Nephron progenitor cell (in vitro differentiated cells): ENCODE measurements at regions not wholly inside any gene's neighbourhood (a gene's known extent, or its start where the extent isn't known, plus 50 kb on each side); places are given as distances from the start of the nearest gene placed in this dataset.

Experiments used
- DNase-seq: peaks from one replicate; pipeline ENCODE4 v3.0.0; 2021
- H3K27ac Mint-ChIP-seq: 2 replicates; pipeline ENCODE4 v1.8.0; 2021; ENCODE audit warnings: mild to moderate bottlenecking, moderate library complexity, mixed read lengths
- H3K27me3 Mint-ChIP-seq: 2 replicates; pipeline ENCODE4 v1.8.0; 2021; ENCODE audit warnings: mild to moderate bottlenecking, low read depth, mixed read lengths; ENCODE audit not compliant: poor library complexity
- H3K36me3 Mint-ChIP-seq: 2 replicates; pipeline ENCODE4 v1.8.0; 2021; ENCODE audit warnings: low read depth, mixed read lengths
- H3K4me1 Mint-ChIP-seq: 2 replicates; pipeline ENCODE4 v1.8.0; 2021; ENCODE audit warnings: mixed read lengths
- H3K4me3 Mint-ChIP-seq: 2 replicates; pipeline ENCODE4 v1.8.0; 2021; ENCODE audit warnings: mild to moderate bottlenecking, moderate library complexity, mixed read lengths
- H3K9me3 Mint-ChIP-seq: 2 replicates; pipeline ENCODE4 v1.8.0; 2021; ENCODE audit warnings: mild to moderate bottlenecking, moderate library complexity, mixed read lengths
- TF ChIP-seq, protein P1 (sequence below): fragments of 200-600 bp; sonication (generic); IDR thresholded peaks from 2 replicates; pipeline ENCODE4 v1.5.0; 2021; ENCODE audit warnings: antibody characterized with exemption

DNA sequence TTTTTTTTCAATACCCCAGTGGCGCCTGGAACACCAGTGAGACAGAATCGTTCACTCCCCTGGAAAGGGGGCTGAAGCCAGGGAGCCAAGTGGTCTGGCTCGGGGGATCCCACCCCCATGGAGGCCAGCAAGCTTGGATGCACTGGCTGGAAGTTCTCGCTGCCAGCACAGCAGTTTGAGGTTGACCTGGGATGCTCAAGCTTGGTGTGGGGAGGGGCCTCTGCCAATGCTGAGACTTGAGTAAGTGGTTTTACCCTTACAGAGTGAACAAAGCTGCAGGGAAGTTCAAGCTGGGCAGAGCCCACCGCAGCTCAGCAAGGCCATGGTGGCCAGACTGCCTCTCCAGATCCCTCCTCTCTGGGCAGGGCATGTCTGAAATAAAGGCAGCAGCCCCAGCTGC is 276.2 kb upstream of the CNTN6 start:
- Mint-ChIP-seq H3K9me3 (peaks cover 13% of the 10 kb centered on the region), H3K4me3 (no peak overlapping the region), H3K27me3 (no peaks in the 10 kb centered on the region), H3K36me3 (no peaks in the 10 kb centered on the region), H3K27ac (no peak overlapping the region), H3K4me1 (no peaks in the 10 kb centered on the region)
- TF ChIP-seq, protein P1, sequence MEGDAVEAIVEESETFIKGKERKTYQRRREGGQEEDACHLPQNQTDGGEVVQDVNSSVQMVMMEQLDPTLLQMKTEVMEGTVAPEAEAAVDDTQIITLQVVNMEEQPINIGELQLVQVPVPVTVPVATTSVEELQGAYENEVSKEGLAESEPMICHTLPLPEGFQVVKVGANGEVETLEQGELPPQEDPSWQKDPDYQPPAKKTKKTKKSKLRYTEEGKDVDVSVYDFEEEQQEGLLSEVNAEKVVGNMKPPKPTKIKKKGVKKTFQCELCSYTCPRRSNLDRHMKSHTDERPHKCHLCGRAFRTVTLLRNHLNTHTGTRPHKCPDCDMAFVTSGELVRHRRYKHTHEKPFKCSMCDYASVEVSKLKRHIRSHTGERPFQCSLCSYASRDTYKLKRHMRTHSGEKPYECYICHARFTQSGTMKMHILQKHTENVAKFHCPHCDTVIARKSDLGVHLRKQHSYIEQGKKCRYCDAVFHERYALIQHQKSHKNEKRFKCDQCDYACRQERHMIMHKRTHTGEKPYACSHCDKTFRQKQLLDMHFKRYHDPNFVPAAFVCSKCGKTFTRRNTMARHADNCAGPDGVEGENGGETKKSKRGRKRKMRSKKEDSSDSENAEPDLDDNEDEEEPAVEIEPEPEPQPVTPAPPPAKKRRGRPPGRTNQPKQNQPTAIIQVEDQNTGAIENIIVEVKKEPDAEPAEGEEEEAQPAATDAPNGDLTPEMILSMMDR, result no peak
- no peak for DNase-seq

- peaks cover 4% of the 10 kb centered on the region for H3K27me3 Mint-ChIP-seq
- DNase-seq, result no peak
- H3K9me3 Mint-ChIP-seq, result peaks cover 16% of the 10 kb centered on the region
- H3K27ac Mint-ChIP-seq, result no peak overlapping the region
- TF ChIP-seq, protein P1, result no peak
- no peak overlapping the region for H3K4me3 Mint-ChIP-seq
- no peaks in the 10 kb centered on the region for H3K36me3 Mint-ChIP-seq
- no peaks in the 10 kb centered on the region for H3K4me1 Mint-ChIP-seq
Observed at GRCh38 chr3:834679-835078, 258.1 kb upstream of the CNTN6 start.

DNA sequence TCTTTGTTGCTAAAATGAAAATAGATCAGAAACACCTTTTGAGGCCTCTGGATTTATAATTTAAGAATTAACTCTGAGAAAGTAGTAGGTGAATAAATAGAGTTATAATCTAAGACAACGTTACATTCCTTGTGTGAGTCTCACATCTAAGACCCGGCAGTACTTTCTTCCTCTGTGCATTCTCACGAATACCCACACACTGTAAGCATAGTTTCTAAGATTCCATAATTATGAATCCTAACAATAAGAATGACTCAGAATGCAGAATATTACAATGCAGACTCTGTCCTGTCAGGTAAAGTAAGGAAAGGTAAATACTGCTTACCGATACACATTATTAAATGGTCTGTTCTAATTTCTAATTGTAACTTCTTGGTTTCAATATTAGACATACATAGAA is 257.7 kb upstream of the CNTN6 start:
- Mint-ChIP-seq H3K4me1 (no peaks in the 10 kb centered on the region), H3K9me3 (peaks cover 12% of the 10 kb centered on the region), H3K4me3 (no peak overlapping the region), H3K27ac (no peak overlapping the region), H3K27me3 (peaks cover 4% of the 10 kb centered on the region), H3K36me3 (no peaks in the 10 kb centered on the region)
- DNase-seq, result no peak
- TF ChIP-seq, protein P1, result no peak

GRCh38 chr3:839981-840380 is 252.8 kb upstream of the CNTN6 start:
- H3K27ac Mint-ChIP-seq, result no peak overlapping the region
- H3K27me3 Mint-ChIP-seq, result no peaks in the 10 kb centered on the region
- H3K36me3 Mint-ChIP-seq, result no peaks in the 10 kb centered on the region
- H3K4me3 Mint-ChIP-seq, result no peak overlapping the region
- H3K4me1 Mint-ChIP-seq, result no peaks in the 10 kb centered on the region
- TF ChIP-seq, protein P1, result no peak
- no peaks in the 10 kb centered on the region for H3K9me3 Mint-ChIP-seq
- DNase-seq, result no peak

DNA sequence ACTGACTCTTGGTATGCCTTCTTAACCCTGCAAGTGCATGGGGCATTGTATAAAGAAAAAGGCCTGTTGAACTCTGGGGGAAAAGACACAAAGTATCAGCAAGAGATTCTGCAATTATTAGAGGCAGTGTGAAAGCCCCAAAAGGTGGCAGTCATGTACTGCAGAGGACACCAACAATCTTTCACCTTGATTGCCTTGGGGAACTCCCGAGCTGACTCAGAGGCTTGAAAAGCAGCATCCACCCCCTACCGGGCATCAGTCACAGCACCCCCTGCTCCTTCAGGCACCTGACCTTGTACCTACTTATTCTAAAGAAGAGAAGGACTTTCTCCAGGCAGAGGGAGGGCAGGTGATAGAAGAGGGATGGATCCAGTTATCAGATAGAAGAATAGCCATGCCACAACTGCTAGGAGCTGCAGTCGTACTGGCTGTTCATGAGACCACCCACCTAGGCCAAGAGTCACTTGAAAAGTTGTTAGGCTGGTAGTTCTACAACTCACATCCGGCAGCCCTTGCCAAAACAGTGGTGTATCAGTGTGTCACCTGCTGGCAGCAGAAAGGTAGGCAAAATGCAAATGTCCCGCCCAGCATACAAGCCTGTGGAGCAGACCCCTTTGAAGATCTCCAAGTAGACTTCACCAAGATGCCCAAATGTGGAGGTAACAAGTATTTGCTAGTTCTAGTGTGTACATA is 241.6 kb upstream of the CNTN6 start:
- Mint-ChIP-seq H3K9me3 (peaks cover 11% of the 10 kb centered on the region), H3K4me1 (no peaks in the 10 kb centered on the region), H3K4me3 (no peak overlapping the region), H3K27ac (no peak overlapping the region), H3K27me3 (no peaks in the 10 kb centered on the region), H3K36me3 (no peaks in the 10 kb centered on the region)
- DNase-seq, result no peak
- TF ChIP-seq, protein P1, result no peak

- Mint-ChIP-seq H3K4me1 (no peaks in the 10 kb centered on the region), H3K27ac (no peak overlapping the region), H3K9me3 (peaks cover 4% of the 10 kb centered on the region), H3K27me3 (no peaks in the 10 kb centered on the region), H3K36me3 (no peaks in the 10 kb centered on the region), H3K4me3 (no peak overlapping the region)
- TF ChIP-seq, protein P1, result no peak
- DNase-seq, result no peak
Observed at GRCh38 chr3:852033-852432, 240.8 kb upstream of the CNTN6 start.
